Medulla oblongata (tissue), 1 donor: ENCODE measurements at regions not wholly inside any gene's neighbourhood (a gene's known extent, or its start where the extent isn't known, plus 50 kb on each side); places are given as distances from the start of the nearest gene placed in this dataset.
"Not testable (repeated sequence)": the region's sequence is repeated elsewhere in the genome, so short reads cannot be mapped to it uniquely, and the experiment has no call there.

Experiments
- DNase-seq: peaks from one replicate; pipeline ENCODE4 v3.0.0-alpha.2; 2015; ENCODE audit errors: extremely low spot score

DNA sequence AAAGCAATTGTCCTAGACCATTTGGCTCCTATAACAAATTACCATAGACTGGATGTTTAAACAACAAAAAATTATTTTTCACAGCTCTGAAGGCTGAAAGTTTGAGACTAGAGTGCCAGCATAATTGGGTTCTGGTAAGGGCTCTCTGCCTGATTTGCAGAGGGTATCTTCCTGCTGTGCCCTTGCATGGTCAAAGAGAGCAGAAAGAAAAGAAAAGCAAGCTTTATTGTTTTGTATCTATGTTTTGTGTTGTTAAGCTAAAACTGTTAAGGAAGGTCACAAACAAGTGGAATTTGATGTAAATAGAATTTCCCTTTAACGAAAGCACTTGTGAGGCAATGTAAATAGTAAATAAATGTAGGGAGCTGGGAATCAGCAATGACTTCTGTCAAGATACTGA is 1031.0 kb upstream of the ATXN7L3B start:
- DNase-seq: no peak

DNA sequence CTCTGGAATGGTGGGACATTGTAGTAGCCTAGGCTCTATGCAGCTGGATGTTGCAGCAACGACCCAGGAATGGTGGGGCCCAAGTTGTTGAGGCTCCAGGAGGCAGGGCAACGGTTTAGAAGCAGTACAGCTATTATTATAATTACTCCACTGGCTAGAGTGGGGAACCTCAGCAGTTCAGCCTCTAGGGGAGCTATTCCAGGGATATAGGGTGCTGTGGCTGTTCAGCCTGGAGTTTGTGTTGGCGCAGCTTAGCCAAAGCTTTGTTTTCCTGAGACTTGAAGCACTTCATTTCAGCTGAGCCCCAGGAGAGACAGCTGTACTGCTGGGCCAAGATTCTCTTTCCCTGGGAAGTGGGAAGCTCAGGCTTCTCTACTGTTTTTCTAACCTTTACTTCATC is 1023.0 kb upstream of the ATXN7L3B start:
- no peak for DNase-seq

- no peak for DNase-seq
Measured at GRCh38 chr12:73517859-73518258, 1019.8 kb upstream of the ATXN7L3B start.

DNA sequence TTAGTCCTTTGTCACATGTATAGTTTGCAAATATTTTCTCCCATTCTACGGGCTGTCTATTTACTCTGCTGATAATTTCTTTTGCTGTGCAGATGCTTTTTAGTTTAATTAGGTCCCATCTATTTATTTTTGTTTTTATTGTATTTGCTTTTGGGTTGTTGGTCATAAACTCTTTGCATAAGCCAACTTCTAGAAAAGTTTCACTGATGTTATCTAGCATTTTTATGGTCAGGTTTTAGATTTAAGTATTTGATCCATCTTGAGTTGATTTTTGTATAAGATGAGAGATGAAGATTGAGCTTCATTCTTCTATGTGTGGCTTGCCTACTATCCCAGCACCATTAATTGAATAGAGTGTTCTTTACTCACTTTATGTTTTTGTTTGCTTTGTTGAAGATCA is 1008.4 kb upstream of the ATXN7L3B start:
- no peak for DNase-seq

GRCh38 chr12:73529954-73530353 is 1007.7 kb upstream of the ATXN7L3B start:
- no peak for DNase-seq

DNA sequence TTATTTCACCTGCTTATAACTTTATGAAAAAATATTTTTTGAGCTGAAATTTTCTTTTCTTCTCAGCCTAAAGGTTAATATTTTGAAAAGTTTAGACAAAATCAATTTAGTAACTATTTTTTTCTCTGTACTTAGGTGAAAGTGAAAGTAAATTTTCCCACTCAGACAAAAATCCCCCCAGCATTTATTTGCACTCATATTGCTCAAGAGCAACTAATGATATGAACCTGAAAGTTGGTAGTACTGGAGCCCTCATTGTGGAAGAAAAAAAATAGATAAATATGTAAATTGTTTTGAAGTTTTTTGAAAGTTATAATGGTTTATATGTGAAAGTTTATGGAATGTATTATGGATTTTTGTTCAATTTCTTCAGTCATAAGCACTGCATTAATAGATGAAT is 1005.9 kb upstream of the ATXN7L3B start:
- DNase-seq: no peak

GRCh38 chr12:73547421-73547820 is 990.2 kb upstream of the ATXN7L3B start:
- no peak for DNase-seq

DNA sequence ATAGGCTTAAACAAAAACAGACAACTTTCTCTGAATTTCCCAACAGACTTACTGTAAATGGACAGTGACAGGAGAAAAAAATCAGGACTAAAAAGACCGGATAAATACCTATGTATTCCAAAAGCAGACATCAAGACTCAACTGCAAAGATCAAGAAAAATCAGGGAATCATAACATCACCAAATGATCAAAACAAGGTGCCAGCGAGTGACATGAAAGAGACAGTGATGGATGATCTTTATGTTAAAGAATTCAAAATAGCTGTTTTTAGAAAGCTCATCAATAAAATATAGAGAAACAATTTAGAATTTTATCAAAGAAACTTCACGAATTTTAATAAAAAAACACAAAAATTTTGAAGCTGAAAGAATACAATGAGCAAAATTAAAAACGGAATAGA is 952.5 kb upstream of the ATXN7L3B start:
- DNase-seq: no peak

DNA sequence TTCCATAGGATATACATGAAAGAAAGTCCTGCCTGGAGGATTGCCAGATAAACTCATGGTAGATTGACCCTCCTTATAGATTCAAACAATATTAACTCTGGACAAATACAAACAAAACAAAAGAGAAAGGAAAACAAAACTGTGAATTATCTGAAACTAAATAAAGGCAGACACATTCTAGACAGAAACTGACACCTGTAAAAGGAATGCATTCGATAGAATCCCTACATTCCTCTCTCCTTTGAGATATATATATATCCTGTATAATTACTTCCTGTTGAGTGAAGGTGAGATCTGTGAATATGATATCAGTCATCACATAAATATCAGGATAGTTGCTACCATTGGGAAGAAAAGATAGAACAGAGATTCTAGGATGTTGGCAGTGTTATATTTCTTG is 948.4 kb upstream of the ATXN7L3B start:
- DNase-seq: no peak

- DNase-seq: no peak
Measured at GRCh38 chr12:73598626-73599025, 939.0 kb upstream of the ATXN7L3B start.

DNA sequence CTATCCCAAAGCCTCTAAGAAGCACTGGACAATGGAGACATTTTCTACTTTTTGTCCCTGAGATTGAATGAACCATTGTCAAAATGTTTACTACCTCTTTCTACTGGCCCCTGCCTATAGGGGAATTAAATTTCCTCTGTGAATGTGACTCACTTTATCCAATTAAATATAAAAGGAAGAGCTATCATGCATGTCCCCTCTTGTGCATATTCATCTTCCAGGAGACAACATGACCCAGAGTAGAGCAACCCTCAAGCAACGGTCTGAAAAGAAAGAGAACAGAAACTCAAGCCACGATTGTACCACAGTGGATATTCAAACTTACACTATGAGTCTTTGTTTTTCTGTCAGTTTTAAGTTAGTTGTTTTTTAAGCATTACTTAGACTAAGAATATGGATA is 938.4 kb upstream of the ATXN7L3B start:
- no peak for DNase-seq

DNA sequence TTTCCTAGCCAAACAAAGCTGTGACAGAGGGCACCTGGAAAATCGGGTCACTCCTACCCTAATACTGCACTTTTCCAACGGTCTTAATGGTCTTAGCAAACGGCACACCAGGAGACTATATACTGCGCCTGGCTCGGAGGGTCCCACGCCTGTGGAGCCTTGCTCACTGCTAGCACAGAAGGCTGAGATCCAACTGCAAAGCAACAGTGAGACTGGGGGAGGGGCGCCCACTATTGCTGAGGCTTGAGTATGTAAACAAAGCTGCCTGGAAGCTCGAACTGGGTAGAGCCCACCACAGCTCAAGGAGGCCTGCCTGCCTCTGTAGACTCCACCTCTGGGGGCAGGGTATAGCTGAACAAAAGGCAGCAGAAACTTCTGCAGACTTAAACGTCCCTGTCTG is 931.7 kb upstream of the ATXN7L3B start:
- DNase-seq: not testable (repeated sequence)

DNA sequence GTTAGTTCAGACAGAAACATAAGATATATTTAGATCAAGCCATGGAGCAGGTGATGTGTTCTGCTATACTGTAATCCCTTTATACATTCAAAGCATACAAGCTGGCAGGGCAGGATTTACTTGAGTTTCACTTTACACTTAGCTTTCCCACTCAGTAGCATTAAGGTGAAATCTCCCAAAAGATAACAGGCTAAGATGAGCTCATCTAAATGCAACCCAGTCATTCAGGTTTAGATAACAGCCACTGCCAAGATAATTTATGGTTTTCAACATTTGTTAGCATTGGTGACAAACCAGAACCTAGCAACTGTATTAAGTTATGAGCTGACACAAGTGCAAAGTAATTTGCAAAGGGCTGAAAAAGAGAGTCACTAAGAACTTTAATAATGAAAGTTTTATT is 925.1 kb upstream of the ATXN7L3B start:
- no peak for DNase-seq

GRCh38 chr12:73623421-73623820 is 914.2 kb upstream of the ATXN7L3B start:
- DNase-seq: no peak

- no peak for DNase-seq
Measured at GRCh38 chr12:73625226-73625625, 912.4 kb upstream of the ATXN7L3B start.

DNA sequence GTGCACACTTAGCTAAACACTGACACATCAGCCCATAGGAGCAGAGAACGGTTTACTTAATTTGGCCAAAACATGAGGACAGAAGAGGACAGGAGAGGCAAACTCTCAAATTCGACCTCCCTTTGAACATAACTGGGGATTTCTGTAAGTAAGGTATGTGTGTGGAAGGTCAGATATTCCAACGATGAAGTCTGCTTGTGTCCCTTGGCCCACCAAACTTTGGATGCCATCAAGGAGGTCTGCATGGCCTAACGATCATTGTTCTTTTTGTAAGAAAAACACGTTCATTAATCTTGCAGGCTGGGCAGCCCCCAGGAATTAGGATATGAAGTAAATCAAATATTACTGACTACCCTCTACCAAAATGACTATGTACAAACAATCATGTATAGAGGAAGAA is 908.5 kb upstream of the ATXN7L3B start:
- DNase-seq: no peak

DNA sequence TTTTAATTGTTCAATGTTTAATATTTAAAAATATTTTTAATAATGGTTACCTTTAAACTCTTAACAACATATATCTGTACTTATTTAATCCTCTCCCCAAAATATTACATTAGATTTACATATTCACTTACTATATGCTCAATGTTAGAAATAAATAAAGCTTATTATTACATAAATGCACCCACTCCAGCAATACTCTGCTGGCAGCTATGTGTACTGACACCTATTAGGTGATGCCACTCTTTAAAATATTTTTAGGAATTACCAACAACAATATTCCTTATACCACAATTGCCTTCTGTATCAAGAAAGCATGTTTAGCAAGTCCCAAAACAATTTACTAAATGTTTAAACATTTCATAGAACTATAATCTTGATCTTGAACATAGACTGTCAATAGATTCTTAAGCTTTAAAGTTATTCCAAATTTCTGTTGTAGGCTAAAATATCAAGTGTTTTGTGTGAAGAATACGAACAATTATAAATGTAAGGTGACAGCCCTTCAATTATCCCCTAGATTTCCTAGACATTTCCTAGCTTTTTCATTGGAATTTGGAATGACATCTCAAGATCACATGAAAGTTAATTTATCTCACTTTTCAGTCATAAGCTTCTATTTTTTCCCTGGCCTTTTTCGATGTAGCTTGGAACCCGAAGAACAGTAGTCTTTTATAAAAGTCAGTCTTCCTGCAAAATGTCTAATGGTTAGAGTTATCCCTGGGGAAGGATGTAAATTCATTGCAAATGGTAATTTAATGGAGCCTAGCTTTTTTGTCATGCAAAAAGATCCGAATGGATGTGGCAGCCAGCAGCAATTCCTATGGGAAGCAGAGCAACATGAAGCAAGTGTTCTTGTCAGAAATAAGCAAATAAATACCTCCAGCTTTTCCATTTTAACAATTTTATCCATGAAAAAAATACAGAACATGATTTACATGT is 907.5 kb upstream of the ATXN7L3B start:
- DNase-seq: no peak

DNA sequence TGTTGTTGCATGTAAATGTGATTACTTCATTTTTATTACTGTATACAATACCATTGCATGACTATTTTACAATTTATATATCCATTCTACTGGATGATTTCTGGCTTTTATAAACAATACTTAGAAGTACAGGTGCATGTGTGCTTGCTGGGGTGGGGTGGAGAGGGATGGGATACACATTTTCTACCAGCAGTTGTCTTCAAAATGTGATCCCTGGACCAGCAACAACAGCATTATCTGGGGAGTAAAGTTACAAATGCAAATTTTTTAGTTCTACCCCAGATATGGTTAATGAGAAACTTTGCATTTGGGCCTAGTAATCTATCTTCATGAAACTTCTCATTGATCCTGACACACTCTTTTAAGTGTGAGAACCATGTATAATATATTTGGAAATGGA is 905.4 kb upstream of the ATXN7L3B start:
- DNase-seq: no peak

DNA sequence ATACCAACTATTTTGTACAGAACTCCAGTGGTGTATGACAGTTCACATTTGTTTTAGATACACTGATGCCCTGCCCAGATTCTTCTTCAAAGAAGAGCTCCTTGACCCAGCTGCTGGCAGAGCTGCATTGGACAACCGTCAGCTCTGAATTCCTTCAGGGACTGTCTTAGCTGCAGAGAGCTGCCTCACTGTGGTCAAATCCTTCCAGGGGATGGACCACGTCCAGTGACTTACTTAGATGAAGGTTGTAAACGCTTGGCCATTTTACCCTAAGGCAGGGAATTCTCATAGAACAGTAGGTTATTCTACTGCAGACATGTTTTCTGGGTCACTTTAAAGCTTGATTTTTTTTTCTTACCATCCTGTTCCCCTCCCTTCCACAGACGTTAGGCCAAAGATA is 905.0 kb upstream of the ATXN7L3B start:
- DNase-seq: no peak

DNA sequence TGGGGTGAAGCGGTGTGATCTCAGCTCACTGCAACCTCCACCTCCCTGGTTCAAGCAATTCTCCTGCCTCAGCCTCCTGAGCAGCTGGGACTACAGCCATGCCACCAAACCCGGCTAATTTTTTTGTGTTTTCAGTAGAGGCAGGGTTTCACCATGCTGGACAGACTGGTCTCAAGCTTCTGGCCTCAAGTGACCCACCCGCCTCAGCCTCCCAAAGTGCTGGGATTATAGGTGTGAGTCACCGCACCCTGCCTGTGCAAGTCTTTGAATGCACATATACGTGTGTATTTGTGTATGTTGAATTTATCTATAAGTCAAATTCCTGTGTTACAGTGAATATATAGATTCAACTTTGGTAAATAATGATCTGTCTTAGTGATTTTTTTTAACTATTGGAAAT is 898.2 kb upstream of the ATXN7L3B start:
- not testable (repeated sequence) for DNase-seq

- DNase-seq: no peak
Measured at GRCh38 chr12:73656375-73656774, 881.3 kb upstream of the ATXN7L3B start.

GRCh38 chr12:73659802-73660201 is 877.8 kb upstream of the ATXN7L3B start:
- no peak for DNase-seq

DNA sequence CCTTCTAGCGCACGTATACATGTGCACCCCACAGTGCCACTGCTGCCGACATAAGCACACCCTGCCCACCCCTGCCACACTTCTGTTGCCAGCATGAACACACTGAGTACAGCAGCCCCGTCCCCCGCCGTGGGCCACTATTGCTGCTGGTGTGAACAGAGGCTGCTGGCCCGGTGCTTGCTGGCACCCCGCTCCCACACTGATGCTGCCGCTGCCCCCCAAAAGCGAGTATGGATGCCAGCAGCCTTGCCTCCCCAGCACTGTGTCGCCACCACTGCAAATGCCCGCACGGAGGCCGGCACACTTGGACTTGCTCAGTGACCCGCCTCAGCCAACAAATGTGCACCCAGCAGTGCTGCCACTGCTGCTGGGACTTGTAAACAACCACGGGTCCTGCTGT is 872.4 kb upstream of the ATXN7L3B start:
- DNase-seq: no peak

- not testable (repeated sequence) for DNase-seq
Measured at GRCh38 chr12:73671550-73671949, 866.1 kb upstream of the ATXN7L3B start.
